IMR-90 (cell line): ENCODE measurements at regions not wholly inside any gene's neighbourhood (a gene's known extent, or its start where the extent isn't known, plus 50 kb on each side); places are given as distances from the start of the nearest gene placed in this dataset.

Experiments
- ATAC-seq: fragments of 200-7000 bp; cut with Tn5 transposase; 2 replicates; pipeline ENCODE4 v1.9.1; 2020; ENCODE audit warnings: low read depth, mild to moderate bottlenecking, moderate library complexity
- BruUV-seq: library from RNA; stranded (reverse); fragments of 400-500 nt; replicated peaks from 2 replicates; lab custom pipeline; 2021; lab: Mats Ljungman, UMichigan
- CTCF ChIA-PET: fragments of 300-600 bp; formaldehyde crosslinking; extraction: SDS; loops from one replicate; lab custom pipeline; 2021; ENCODE audit warnings: antibody characterized with exemption; lab: Yijun Ruan, JAX
- POLR2A ChIA-PET: fragments of 300-600 bp; sonication (Branson Sonifier 250); formaldehyde crosslinking; loops from one replicate; lab custom pipeline; 2022; ENCODE audit warnings: antibody characterized with exemption; ENCODE audit not compliant: unreplicated experiment; lab: Charles Lee
- DNase-seq: peaks from one replicate; pipeline ENCODE4 v3.0.0; 2013
- H2AFZ ChIP-seq: replicated peaks from 2 replicates; pipeline ENCODE3; 2013; ENCODE audit warnings: low read length, mild to moderate bottlenecking; ENCODE audit not compliant: poor library complexity
- H2AK5ac ChIP-seq: 2 replicates; pipeline ENCODE4 v1.6.1; 2013; ENCODE audit warnings: low read depth, low read length, inconsistent platforms
- H2AK9ac ChIP-seq: replicated peaks from 2 replicates; pipeline ENCODE3; 2013; ENCODE audit warnings: mild to moderate bottlenecking, low read depth, low read length, moderate library complexity; ENCODE audit not compliant: poor library complexity
- H2BK120ac ChIP-seq: 2 replicates; pipeline ENCODE4 v1.6.1; 2013; ENCODE audit warnings: low read depth, low read length, inconsistent platforms
- H2BK15ac ChIP-seq: 3 replicates; pipeline ENCODE4 v1.6.1; 2013; ENCODE audit warnings: low read depth, low read length, inconsistent platforms
- H2BK20ac ChIP-seq: 2 replicates; pipeline ENCODE4 v1.6.1; 2013; ENCODE audit warnings: low read depth, mild to moderate bottlenecking, inconsistent platforms, low read length, moderate library complexity
- H2BK5ac ChIP-seq: 2 replicates; pipeline ENCODE4 v1.6.1; 2013; ENCODE audit warnings: mild to moderate bottlenecking, low read depth, low read length, inconsistent platforms; ENCODE audit not compliant: poor library complexity, severe bottlenecking
- H3K14ac ChIP-seq: replicated peaks from 2 replicates; pipeline ENCODE4 v1.6.1; 2013; ENCODE audit warnings: low read depth, low read length, inconsistent platforms
- H3K18ac ChIP-seq: 2 replicates; pipeline ENCODE4 v1.6.1; 2013; ENCODE audit warnings: low read depth, low read length, control low read depth
- H3K23ac ChIP-seq: 2 replicates; pipeline ENCODE4 v1.6.1; 2013; ENCODE audit warnings: low read depth, low read length, inconsistent platforms
- H3K27ac ChIP-seq: 2 replicates; pipeline ENCODE4 v1.5.1; 2013; ENCODE audit warnings: mild to moderate bottlenecking, control low read depth, low read length; ENCODE audit not compliant: insufficient read depth
- H3K27me3 ChIP-seq: 2 replicates; pipeline ENCODE4 v1.6.1; 2013; ENCODE audit warnings: low read length; ENCODE audit not compliant: control insufficient read depth, insufficient read depth
- H3K36me3 ChIP-seq: 2 replicates; pipeline ENCODE4 v1.6.1; 2013; ENCODE audit warnings: low read length, mixed read lengths; ENCODE audit not compliant: control insufficient read depth, insufficient read depth
- H3K4ac ChIP-seq: 2 replicates; pipeline ENCODE4 v1.6.1; 2013; ENCODE audit warnings: low read depth, low read length, inconsistent platforms
- H3K4me1 ChIP-seq: 2 replicates; pipeline ENCODE4 v1.6.1; 2013; ENCODE audit warnings: low read length, mixed read lengths; ENCODE audit not compliant: control insufficient read depth, insufficient read depth
- H3K4me2 ChIP-seq: 2 replicates; pipeline ENCODE4 v1.6.1; 2013; ENCODE audit warnings: low read depth, mild to moderate bottlenecking, control low read depth, low read length, moderate library complexity
- H3K4me3 ChIP-seq: 2 replicates; pipeline ENCODE4 v1.5.1; 2013; ENCODE audit warnings: low read depth, mild to moderate bottlenecking, control low read depth, low read length, moderate library complexity; ENCODE audit not compliant: insufficient read depth
- H3K56ac ChIP-seq: 2 replicates; pipeline ENCODE4 v1.6.1; 2013; ENCODE audit warnings: low read length, inconsistent platforms; ENCODE audit not compliant: insufficient read depth; ENCODE audit errors: extremely low read depth
- H3K79me1 ChIP-seq, 2 experiments: 2 replicates each; pipeline ENCODE4 v1.6.1; 2013; ENCODE audit warnings: low read length in 2 of 2, inconsistent platforms in 1 of 2, low read depth in 1 of 2
- H3K9ac ChIP-seq: 2 replicates; pipeline ENCODE4 v1.6.1; 2013; ENCODE audit warnings: low read depth, low read length, control low read depth
- H3K9me1 ChIP-seq: 2 replicates; pipeline ENCODE4 v1.6.1; 2013; ENCODE audit warnings: low read length, inconsistent platforms; ENCODE audit not compliant: insufficient read depth
- H3K9me3 ChIP-seq: 2 replicates; pipeline ENCODE4 v1.6.1; 2013; ENCODE audit warnings: low read length; ENCODE audit not compliant: control insufficient read depth, insufficient read depth
- H4K20me1 ChIP-seq: 2 replicates; pipeline ENCODE4 v1.6.1; 2013; ENCODE audit warnings: low read length, inconsistent platforms; ENCODE audit not compliant: insufficient read depth
- H4K5ac ChIP-seq: 2 replicates; pipeline ENCODE4 v1.6.1; 2013; ENCODE audit warnings: mild to moderate bottlenecking, low read depth, low read length, control low read depth
- H4K8ac ChIP-seq, 2 experiments: 2 replicates each; pipeline ENCODE4 v1.6.1; 2013; ENCODE audit warnings: low read depth in 2 of 2, low read length in 2 of 2, control low read depth in 1 of 2, inconsistent platforms in 1 of 2
- H4K91ac ChIP-seq: 2 replicates; pipeline ENCODE4 v1.6.1; 2013; ENCODE audit warnings: low read depth, low read length, inconsistent platforms; ENCODE audit not compliant: insufficient read depth
- CEBPB ChIP-seq: IDR thresholded peaks from 2 replicates; pipeline ENCODE4 v1.6.1; 2012; ENCODE audit warnings: low read depth, low read length, improper control_type of control experiment
- FOS ChIP-seq: fragments of 150-350 bp; IDR thresholded peaks from 2 replicates; pipeline ENCODE4 v1.6.1; 2016; ENCODE audit warnings: low read depth, low read length
- MAZ ChIP-seq: IDR thresholded peaks from 2 replicates; pipeline ENCODE4 v1.6.1; 2012; ENCODE audit warnings: low read depth, mild to moderate bottlenecking, low read length, improper control_type of control experiment, moderate library complexity, borderline replicate concordance
- WGBS, 2 experiments: methylation state at CpG; one replicate each; pipeline versions ENCODE4 v1.1.5 to v1.1.7; 2013; ENCODE audit warnings: missing lambda C conversion rate in 2 of 2; ENCODE audit not compliant: insufficient read length in 1 of 2; ENCODE audit errors: extremely low coverage in 2 of 2; 5-methylcytosine and 5-hydroxymethylcytosine counted together
- dilution Hi-C: fragments of 300-500 bp; cut with HindIII; formaldehyde crosslinking; loops from one replicate; pipeline ENCODE4 v1.14.3; 2018; ENCODE audit warnings: low sequenced_read_pairs; ENCODE audit not compliant: unreplicated experiment
- in situ Hi-C: fragments of 300-500 bp; cut with MboI; formaldehyde crosslinking; loops from 3 replicates; pipeline ENCODE4 v1.14.3; 2019; ENCODE audit warnings: low sequenced_read_pairs, inconsistent platforms, mixed read lengths
- intact Hi-C: fragments of 100-400 bp; cut with micrococcal nuclease; formaldehyde crosslinking; loops from 2 replicates; pipeline ENCODE4 v1.10.0; 2022
- TF ChIP-seq, protein P1 (sequence below): conservative IDR thresholded peaks from 2 replicates; pipeline ENCODE4 v1.5.1; 2012; ENCODE audit warnings: mild to moderate bottlenecking, low read depth, low read length, improper control_type of control experiment

DNA sequence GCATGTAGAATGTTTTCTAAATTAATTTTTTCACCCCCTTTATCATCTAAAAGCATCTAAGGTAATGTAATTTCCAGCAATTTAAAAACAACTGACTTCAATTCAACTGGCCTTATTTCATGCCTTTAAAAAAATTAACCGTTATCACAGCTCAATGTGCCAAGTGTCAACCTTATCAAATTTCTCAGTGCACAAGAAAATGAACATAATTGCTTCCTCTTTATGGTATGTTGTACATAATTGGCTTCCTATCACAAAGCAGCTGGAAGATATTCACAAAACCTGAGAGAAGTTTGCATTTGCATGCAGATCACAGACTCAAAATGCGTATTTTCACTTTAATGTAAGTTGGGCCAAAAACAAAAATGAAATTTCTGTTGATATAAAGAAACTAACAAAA, 966.4 kb downstream of the GRM8 start:
- no peaks in the 10 kb centered on the region for H3K9me1 ChIP-seq
- H3K14ac ChIP-seq = no peak overlapping the region
- H3K27me3 ChIP-seq = no peaks in the 10 kb centered on the region
- no peak overlapping the region for H3K23ac ChIP-seq
- H3K9ac ChIP-seq = no peak overlapping the region
- H4K8ac ChIP-seq = no peak overlapping the region
- intact Hi-C loops = no loop called here
- H3K9me3 ChIP-seq = no peaks in the 10 kb centered on the region
- H4K5ac ChIP-seq = no peak overlapping the region
- dilution Hi-C loops = no loop called here
- H2AFZ ChIP-seq = no peak overlapping the region
- H3K4me2 ChIP-seq = no peak overlapping the region
- H4K91ac ChIP-seq = no peak overlapping the region
- in situ Hi-C loops = no loop called here
- no peak overlapping the region for H2BK120ac ChIP-seq
- DNase-seq = no peak
- no peak overlapping the region for H3K27ac ChIP-seq
- no peak overlapping the region for H2BK20ac ChIP-seq
- H3K4me3 ChIP-seq = no peak overlapping the region
- no peaks in the 10 kb centered on the region for H3K4me1 ChIP-seq
- H2BK15ac ChIP-seq = no peak overlapping the region
- no peaks in the 10 kb centered on the region for H4K20me1 ChIP-seq
- H3K79me1 ChIP-seq = no peaks in the 10 kb centered on the region
- no peak overlapping the region for H3K56ac ChIP-seq
- no peak for TF ChIP-seq CEBPB
- TF ChIP-seq, protein P1, sequence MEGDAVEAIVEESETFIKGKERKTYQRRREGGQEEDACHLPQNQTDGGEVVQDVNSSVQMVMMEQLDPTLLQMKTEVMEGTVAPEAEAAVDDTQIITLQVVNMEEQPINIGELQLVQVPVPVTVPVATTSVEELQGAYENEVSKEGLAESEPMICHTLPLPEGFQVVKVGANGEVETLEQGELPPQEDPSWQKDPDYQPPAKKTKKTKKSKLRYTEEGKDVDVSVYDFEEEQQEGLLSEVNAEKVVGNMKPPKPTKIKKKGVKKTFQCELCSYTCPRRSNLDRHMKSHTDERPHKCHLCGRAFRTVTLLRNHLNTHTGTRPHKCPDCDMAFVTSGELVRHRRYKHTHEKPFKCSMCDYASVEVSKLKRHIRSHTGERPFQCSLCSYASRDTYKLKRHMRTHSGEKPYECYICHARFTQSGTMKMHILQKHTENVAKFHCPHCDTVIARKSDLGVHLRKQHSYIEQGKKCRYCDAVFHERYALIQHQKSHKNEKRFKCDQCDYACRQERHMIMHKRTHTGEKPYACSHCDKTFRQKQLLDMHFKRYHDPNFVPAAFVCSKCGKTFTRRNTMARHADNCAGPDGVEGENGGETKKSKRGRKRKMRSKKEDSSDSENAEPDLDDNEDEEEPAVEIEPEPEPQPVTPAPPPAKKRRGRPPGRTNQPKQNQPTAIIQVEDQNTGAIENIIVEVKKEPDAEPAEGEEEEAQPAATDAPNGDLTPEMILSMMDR = no peak
- TF ChIP-seq MAZ = no peak
- no peak for TF ChIP-seq FOS
- H2AK5ac ChIP-seq = no peak overlapping the region
- ChIA-PET POLR2A (no interaction called here), CTCF (no interaction called here)
- no CpG with 5 or more reads among the region's 2 CpGs for WGBS, 2 experiments
- no peak overlapping the region for H3K4ac ChIP-seq
- H2BK5ac ChIP-seq = no peak overlapping the region
- no peak overlapping the region for H3K18ac ChIP-seq
- no TSS peak for BruUV-seq
- H2AK9ac ChIP-seq = no peak overlapping the region
- no peaks in the 10 kb centered on the region for H3K36me3 ChIP-seq
- ATAC-seq = no peak
